ENCODE measurements at regions not wholly inside any gene's neighbourhood (a gene's known extent, or its start where the extent isn't known, plus 50 kb on each side); places are given as distances from the start of the nearest gene placed in this dataset.

DNA sequence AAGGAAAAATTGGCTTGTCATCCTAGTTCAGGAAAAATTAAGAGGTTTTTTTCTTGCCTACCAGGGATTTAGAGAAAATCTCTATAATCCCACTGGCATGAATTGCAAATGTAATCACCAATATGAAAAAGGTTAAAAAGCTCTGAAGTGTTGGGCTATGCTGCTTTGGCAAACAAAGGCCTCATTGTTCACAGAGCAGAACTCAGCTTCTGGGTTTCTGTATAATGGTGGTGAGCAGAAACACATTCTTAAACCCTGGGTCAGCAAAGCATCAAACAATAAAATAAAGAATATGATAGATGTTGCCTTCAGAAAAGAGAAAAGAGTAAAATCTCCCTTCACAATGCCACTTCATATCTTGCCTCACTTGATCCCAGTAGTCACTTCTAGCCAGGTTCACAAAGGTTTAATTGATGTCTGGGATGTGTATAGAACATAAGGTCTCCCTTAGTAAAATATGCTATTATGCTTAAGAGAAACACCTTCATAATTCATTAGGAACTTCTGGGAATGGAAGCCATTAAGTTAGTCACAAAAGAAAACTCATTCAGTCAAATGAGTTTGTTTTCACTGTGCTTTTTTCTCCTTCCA, 1255.5 kb upstream of the PHF14 start:
- TF ChIP-seq CTCF (IDR thresholded peaks at IDR 0.05) (no peak), POLR2A (IDR thresholded peaks at IDR 0.05) (no peak), EP300 (IDR thresholded peaks at IDR 0.05) (no peak)
